NOMO-1 treated with DMSO at 0.1 percent for 48 hours (cell line): ENCODE measurements at regions not wholly inside any gene's neighbourhood (a gene's known extent, or its start where the extent isn't known, plus 50 kb on each side); places are given as distances from the start of the nearest gene placed in this dataset.
"Not testable (repeated sequence)": the region's sequence is repeated elsewhere in the genome, so short reads cannot be mapped to it uniquely, and the experiment has no call there.

Source experiments
- DNase-seq: peaks from one replicate; lab custom pipeline; 2025; ENCODE audit not compliant: unreplicated experiment; lab: John Stamatoyannopoulos, UW

DNA sequence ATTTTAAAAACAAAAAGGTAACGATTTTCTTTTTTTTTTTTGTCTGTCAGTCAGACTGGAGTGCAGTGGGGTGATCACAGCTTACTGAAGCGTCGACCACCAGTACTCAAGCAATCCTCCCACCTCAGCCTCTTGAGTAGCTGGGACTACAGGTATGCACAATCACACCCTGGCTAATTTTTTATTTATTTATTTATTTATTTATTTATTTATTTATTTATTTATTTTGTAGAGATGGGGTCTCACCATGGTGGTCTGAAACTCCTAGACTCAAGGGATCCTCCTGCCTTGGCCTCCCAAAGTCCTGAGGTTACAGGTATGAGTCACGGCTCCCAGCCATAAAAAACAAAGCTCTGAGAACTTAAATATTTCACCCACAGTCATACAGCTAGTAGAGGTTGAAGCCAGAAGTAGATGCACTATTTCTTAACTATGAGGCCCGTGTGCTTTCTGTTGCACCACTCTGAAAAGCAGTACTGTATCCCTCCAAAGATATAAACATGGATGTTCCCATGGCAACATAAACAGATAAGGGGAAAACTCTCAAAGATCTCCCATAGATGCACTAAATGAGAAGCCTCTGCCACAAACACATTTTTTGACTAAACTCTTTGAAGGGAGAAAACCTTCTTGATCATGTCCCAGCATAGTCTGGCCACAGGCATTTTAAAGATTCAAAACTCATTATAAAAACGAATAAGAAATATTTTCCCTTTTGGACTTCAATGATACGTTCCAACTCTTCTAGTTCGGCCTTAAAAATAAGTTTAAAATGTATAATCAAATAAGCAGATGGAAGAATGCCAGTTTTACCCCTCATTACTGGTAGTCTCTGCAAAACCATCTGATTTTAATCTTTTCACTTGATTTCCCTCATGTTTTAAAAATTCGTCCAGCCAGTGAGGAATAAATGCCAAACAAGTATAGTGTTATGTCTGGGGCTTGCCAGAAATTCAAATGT, 162.3 kb upstream of the ARHGEF26 start:
- DNase-seq, result no peak

DNA sequence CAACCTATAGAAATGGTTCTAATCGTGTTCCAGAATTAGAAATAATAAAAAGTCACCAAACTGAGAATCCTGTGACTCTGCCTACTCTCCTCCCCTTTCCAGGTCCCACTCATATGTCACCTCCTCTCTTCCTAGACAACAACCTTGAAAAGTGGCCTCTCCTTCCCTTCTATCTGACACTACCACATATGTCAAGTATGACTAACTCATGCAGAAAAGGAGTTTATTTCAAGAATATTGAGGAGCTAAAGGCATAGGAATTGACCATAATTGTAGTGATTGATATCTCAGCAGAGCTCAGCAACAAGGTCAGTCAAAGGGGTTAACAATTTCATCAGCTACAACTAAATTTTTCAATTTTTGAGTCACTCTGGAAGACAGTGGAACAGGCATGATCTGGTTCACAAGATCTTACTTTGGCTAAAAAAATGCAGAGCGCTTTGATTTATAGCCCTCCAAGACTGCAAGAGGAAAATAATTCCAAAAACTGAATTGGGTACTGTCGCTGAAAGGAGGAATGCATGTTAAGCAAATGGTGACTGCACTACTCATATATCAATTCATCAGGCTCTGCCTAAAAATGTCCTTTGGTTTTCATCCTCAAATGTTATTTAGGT, 160.6 kb upstream of the ARHGEF26 start:
- no peak for DNase-seq

DNA sequence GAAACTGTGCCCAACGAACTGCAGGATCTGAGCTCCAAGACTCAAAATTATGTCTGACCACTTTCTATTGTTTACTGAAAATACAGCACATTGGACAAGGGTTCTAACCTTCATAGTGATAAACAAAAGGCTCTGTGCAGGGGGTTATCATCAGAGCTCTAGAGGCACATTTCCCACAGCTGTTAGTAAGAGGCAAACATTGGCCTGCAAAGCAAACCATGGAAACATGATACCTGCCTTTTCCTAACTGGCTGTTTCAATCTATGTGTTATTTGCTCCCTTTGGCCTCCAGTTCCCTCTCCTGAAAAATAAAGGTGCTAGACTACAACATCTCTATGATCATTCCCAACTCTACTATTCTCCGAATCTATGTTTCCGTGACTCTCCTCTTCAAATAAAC, 159.7 kb upstream of the ARHGEF26 start:
- DNase-seq, result no peak

DNA sequence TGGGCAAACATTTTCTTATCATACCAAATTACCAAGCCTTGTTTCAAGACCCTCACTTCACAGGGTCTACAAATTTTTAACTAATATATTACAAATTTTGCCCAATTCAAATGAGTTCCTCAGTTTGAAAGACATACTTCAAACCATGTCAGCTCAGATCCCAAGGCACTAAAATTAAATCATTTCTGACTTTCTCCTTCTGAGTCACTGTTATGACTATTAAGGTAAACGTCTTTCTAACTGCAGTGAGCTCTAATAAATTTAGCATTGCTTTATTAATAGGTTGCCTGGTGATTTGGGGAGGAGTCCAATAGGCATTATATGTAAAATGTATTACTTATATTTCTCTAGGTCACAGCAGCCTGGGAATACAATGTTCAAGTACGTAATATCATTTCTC, 158.2 kb upstream of the ARHGEF26 start:
- no peak for DNase-seq

DNA sequence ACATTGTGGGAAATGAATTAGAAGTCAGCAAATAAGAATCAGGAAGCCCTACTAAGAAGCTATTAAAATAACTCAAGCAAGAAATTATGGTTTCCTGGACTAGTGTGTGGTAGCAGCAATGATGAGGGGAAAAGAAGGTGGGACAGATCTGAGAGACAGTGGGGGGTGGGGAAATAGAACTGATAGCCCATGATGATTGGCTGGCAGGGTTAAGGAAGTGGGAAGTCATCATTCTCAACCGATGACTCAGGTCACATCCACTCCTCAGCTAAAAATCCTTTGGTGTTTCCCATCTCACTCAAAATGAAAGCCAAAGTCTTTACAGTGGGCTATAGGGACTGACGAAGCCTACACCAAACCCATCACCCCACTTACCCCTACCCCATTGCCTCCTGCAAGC, 153.9 kb upstream of the ARHGEF26 start:
- DNase-seq, result peak; percentile 1

DNA sequence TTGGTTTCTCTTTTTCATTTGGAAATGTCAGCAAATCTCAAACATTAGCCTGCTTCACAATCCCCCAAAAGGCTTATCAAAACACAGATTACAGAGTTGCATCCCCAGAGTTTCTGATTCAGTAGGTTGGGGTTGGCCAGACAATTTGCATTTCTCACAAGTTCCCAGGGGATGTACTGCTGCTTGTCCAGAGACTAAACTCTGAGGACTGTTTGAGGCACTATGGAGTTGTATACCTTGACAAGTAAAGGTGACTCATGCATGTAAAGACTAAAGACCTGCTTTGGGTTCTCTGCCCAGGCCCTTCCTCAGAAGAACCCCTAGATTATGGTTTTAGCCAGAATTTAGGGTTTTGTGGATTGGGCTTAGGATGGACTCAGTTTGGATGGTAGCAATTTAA, 151.1 kb upstream of the ARHGEF26 start:
- no peak for DNase-seq

DNA sequence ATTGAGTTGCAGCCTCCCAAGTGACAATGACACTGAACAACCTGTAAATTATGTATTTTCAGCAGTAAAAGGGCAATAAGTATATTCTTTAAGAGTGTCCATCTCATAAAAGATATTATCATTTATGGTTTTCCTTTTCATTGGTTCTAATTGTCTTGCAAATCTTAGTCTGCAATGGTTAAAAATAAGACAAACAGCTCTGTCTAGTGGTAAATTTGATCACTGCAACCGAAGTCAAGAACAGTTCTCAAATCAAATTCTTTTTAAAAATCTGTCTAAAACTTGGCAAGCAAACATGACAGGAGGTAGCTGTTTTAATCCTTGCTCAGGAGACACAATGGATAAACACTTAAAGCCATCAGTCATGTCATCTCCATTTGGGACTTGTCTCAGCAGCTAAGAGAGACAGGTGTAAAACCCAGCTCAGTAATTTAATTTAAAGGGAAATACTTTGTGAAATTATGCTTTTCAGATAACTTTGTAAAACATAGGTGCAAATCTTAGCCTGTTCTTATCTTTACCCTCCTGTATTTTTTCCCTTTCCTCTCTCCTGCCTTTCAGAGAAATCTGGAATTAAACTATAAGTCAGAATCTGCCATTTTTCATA, 150.3 kb upstream of the ARHGEF26 start:
- DNase-seq, result peak; percentile 17

DNA sequence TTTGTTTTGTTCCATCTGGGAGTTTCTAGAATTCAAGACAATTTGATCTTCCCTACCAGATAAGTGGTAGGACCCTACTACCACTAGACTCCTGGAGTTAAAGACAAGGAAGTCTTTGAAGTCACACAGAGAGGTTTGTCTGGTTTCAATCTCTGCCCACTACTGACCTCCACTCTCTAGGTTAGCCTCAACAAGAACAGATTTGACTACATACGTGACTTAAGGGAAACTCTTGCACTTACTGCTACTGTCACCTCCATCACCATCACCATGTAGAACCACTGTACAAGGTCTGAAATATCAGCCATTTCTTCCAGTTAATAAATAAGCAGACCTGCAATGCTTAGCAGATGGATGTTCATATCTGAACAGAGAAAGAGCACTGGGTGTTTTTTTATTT, 148.3 kb upstream of the ARHGEF26 start:
- no peak for DNase-seq

DNA sequence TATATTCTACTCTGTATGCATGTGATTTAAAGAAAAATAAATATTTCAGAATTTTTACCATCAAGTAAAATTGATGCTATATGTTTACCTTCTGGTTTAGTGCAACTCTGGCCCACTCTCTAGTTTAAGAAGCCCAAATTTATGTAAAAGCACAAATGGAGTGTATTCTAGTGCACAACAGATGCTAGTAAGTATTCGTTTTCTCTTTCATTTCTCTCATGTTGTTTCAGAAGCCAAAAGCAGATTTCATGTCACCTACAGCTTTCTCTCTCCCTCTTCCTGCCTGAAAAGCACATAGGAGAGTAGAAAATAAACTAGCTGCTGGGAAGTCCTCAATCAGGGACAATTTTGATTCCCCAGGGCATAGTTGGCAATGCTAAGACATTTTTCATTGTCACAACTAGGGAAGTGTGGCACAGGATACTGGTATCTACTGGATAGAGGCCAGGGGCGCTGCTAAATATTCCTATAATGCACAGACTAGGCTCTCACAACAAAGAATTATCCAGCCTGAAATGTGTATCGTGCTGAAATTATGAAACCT, 147.4 kb upstream of the ARHGEF26 start:
- no peak for DNase-seq

DNA sequence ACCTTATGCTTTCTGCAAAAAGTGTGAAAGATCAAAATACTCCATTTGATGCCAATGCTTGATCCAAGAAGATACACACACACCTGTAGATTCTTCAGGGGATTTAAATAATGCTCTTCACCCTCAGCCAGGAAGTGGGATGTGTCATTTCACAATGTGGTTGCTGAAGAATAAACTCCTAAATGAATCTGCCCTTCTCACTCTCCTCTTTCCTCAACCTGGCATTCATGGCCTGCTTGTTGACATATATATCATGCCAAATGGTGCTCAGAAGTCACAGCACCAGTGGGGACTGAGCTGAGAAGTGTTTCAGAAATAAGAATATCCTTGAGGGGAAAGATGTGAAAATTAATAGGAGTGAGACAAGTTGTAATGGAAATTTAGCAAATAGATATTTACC, 146.6 kb upstream of the ARHGEF26 start:
- DNase-seq, result no peak

DNA sequence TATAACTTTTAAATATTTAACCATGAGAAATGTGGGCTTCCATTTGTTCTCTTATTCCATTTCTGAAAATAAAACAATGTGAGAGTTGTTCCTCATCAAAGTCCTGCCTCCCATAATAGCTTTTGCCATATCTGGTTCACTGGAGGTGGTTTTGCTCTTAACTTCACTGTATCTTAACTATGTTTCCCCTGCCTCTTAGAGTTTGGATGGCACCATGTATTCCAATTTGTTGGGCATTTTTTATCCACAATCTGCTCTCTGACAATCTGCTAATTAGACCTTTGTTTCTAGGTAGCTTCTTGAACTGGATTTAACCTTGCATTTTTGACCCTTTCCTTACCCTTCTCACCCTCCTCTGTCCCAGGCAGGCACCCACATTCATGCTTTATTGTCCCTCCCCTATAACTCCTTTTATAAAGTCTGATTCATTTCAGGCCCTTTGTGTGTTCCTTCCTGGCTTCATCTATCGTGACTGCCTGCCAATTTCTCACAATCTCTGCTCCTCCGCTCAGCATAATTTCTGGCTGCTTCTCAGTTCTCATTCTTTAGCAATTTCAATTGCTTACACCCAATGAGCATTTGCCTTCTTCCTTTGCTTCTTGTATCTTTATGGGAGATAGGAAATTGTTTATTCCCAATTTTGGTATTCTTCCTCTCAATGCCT, 144.2 kb upstream of the ARHGEF26 start:
- no peak for DNase-seq

DNA sequence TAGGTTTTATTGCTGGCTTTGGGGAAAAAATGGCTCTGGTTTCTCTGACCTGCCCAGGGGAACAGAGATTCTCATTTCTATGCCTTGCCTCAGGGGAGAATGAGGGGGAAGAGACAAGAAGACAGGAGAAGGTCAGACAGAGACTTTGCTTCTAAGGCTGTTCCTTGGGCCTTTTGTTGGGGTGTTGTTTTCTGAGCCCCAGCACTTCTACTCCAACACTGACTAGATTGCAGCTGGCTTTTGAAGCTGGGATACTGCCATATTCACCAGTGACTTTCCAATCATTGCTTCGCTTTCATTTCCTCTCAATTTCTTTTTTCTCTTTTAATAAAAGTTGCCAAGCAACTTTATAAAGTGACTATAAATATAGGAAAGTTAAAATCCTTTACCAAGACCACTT, 143.2 kb upstream of the ARHGEF26 start:
- DNase-seq, result no peak

DNA sequence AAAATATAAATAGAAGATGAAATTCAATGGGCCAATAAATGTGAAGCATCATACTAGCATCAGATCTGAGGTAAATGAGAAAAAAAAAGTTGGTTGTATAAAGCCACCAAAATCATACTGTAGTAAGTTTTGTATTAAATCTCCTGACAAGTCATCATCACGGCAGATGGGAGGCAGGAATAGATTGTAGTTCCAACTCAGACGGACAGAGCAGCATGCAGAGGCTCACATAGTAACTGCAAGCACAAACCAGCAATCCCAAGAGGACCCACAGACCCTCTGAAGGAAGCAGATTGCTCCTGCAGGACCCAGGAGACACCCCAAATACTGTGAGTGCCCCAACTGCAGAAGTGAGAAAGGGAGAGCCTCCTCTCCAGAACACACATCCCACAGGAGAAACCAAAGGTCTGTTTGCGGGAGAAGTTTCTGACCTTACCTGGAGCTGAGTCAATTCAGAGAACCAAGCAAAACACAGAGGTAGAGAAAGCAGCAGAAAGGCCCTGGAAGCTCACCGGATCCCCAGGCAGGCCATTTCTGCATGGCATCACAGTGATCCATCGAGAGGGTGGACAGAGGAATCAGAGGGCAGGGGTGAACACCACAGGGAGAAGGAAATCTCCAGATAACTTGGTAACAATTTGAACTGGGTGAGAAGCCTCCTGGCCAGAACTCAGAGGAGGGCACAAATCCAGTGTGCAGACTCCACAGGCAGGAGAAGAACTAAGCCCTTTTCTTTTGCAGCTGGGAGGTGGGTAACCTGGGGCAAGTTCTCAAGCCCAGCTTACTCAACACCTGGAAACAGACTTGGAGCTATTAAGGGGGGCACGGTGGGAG, 141.6 kb upstream of the ARHGEF26 start:
- no peak for DNase-seq

DNA sequence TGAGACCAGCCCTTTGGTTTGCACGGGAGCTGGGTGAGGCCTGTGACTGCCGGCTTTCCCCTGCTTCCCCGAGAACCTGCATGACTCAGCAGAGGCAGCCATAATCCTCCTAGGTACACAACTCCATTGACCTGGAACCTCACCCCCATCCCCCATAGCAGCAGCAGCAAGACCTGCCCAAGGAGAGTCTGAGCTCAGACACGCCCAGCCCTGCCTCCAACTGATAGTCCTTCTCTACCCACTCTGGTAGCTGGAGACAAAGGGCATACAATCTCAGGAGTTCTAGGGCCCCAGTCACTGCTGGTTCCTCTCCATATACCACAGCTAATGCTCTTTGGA, 141.0 kb upstream of the ARHGEF26 start:
- DNase-seq, result no peak

DNA sequence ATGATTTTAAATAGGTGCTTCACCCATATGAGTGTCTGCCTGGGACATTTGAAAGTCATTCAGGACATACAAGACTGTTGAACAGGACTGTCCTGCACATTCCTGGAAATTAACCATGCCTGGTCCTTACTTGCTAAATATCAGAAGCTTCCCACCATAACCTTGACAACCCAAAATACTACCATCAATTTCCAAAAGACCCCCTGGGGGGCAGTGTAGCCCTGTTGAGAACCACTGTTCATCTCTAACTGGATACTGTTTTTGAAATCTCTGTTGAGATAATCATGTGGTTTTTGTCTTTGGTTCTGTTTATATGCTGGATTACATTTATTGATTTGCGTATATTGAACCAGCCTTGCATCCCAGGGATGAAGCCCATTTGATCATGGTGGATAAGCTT, 123.8 kb upstream of the ARHGEF26 start:
- not testable (repeated sequence) for DNase-seq

DNA sequence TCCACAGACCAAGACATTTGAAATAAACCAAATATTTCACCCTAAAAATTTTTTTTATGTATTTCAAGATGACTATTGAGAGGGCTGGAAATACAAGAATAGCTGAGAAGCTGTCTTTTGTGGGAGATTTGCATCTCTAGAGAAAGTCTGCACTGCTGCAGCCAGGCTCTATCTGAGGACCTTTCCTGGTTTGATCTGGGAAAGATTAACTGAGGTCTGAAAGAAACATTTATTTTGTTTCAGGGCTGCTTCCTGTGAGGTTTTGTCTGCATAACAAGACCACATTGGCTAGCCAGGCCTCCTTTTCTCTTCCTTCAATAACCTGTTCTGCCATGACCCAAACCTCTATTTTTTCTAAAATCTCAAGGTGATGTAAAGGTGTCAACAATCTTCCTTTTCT, 117.5 kb upstream of the ARHGEF26 start:
- no peak for DNase-seq

DNA sequence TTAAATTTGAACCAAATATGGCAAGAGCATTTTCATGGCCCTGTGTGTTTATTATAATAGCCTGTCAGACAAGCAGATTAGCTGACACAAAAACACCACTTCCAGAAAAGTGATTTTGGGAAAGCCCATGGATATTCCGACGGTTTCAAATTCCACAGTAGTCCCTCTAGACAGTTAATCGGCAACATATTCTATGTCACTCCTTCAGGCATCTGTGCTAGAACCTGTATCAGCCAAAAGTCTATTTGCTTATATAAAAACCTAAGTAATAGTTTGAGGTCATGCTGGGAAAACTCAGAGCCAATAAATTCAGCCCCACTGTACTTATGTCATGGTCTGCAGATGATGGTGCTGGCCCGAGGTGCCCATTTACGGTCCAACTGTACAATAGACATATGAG, 110.2 kb upstream of the ARHGEF26 start:
- no peak for DNase-seq

DNA sequence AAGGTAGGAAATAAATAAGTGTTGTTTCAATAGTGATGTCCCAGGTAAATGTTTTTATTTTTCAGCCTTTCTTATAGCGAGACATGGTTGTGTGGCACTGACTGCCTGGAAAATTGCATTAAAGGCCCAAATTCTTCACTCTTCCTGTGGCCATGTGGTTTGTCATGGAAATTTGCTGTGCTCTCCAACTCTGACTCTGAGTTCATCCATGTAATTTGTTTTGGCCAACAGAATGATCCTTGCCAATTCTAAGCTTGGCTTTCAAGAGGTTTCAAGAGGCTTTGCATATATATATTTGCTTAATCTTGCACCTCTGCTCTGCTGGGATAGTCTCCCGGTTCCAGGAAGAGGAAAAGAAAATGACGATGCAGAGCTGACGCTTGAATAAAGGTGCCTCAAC, 107.5 kb upstream of the ARHGEF26 start:
- DNase-seq, result no peak

DNA sequence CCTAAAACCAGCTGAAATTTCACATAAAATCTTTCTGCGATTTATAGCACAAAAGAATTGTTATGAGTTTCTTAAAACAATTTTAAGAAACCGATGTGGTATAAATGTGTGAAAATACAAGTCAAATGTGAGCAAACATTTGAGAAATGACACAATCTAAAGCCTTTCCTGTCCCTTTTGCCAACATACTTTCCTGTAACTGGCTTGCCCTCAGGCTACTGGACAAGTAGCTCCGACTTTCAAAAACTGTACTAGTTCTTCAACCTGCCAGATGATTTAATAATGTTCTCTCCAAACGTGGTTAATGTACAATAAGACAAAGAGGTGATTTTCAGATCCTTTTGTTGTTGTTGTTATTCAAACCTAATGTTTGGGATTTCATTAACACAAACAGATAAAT, 105.9 kb upstream of the ARHGEF26 start:
- no peak for DNase-seq

DNA sequence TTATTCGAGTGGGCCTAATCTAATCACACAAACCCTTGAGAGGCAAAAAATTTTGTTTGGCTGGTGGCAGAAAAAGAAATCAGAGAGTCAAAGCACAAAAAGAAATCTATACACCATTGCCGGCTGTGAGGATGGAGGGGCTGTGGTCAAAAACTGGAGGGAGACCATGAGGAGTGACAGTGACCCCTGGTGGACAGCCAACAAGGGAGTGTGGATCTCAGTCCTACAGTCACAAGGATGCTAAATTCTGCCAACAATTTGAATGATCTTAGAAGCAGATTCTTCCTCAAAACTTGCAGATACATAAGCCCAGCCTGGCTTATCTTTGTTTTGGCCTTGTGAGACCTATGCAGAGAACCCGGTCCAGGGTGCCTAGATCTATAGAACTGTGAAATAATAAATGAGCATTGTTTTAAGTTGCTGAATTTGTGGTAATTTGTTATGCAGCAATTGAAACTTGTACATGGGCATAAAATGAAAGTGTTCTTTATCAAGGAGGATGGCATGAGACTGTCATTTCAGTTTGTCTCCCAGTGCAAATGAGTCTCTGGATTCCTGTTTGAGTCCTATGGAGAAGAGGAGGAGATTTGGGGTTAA, 103.0 kb upstream of the ARHGEF26 start:
- DNase-seq, result peak; percentile 25
